ENCODE measurements at regions not wholly inside any gene's neighbourhood (a gene's known extent, or its start where the extent isn't known, plus 50 kb on each side); places are given as distances from the start of the nearest gene placed in this dataset.

GRCh38 chr5:2622866-2623265 is 128.6 kb downstream of the IRX2 start:
- no peak overlapping the region for H4K5ac ChIP-seq (ENCODE audit: insufficient read length, low read depth, low read length)
- H3K79me2 ChIP-seq (ENCODE audit: control insufficient read depth in 1 of 2, insufficient read depth in 2 of 2, low read length in 2 of 2) = no peaks in the 10 kb centered on the region
- H4K20me1 ChIP-seq (replicated peaks in 1 of 2; ENCODE audit: control insufficient read depth in 1 of 2, insufficient read depth in 2 of 2, low read length in 2 of 2) = no peaks in the 10 kb centered on the region
- WGBS, 2 experiments (ENCODE audit: extremely low coverage in 1 of 2, insufficient coverage in 1 of 2, insufficient read length in 1 of 2, insufficient replicate concordance in 2 of 2, low coverage in 1 of 2, low lambda C conversion rate in 2 of 2, missing lambda C conversion rate in 1 of 2) = 91% methylated on average over 5 of the region's 5 CpGs; no CpG with 5 or more reads in 1 of the 2 experiments
- H3K27ac ChIP-seq (ENCODE audit: low read depth, low read length) = no peak overlapping the region
- no peak overlapping the region for H2BK5ac ChIP-seq (ENCODE audit: low read depth, low read length)
- no peak overlapping the region for H2BK120ac ChIP-seq (replicated peaks; ENCODE audit: low read depth, low read length)
- ChIA-PET POLR2A (ENCODE audit: partially characterized antibody) (no interaction called here), CTCF (ENCODE audit: partially characterized antibody) (interaction anchor here (0.6 kb wide), 2 partner anchors 185 to 1017 kb away, joined by 4 read pairs; no protein-coding TSS in a partner anchor)
- no peak overlapping the region for H2AFZ ChIP-seq (ENCODE audit: low read length)
- no peaks in the 10 kb centered on the region for H3K36me3 ChIP-seq (ENCODE audit: control insufficient read depth in 2 of 4, insufficient read depth in 4 of 4, low read length in 3 of 4)
- H3K27me3 ChIP-seq (replicated peaks in 1 of 4; ENCODE audit: control insufficient read depth in 3 of 4, extremely low read depth in 1 of 4, insufficient read depth in 3 of 4, low read length in 3 of 4) = no peaks in the 10 kb centered on the region
- no peak overlapping the region for H3K23ac ChIP-seq (ENCODE audit: insufficient read length)
- H2BK20ac ChIP-seq (ENCODE audit: low read length) = no peak overlapping the region
- no peaks in the 10 kb centered on the region for H3K23me2 ChIP-seq (ENCODE audit: low read depth, low read length)
- H3K4ac ChIP-seq (replicated peaks; ENCODE audit: insufficient read length, low read depth, low read length) = no peak overlapping the region
- TF ChIP-seq JUND (IDR thresholded peaks at IDR 0.05; ENCODE audit: low read length) = no peak
- no peak for TF ChIP-seq SIN3A (conservative IDR thresholded peaks at IDR 0.05 in 1 of 2, IDR thresholded peaks at IDR 0.05 in 1 of 2; ENCODE audit: low read depth in 1 of 2, low read length in 2 of 2)
- TF ChIP-seq SIX5 (IDR thresholded peaks at IDR 0.05; ENCODE audit: low read depth, low read length) = no peak
- no peak for TF ChIP-seq CBX5 (IDR thresholded peaks at IDR 0.05; ENCODE audit: low read depth, low read length)
- no peak for TF ChIP-seq JUN (IDR thresholded peaks at IDR 0.05; ENCODE audit: low read depth, low read length)
- TF ChIP-seq CBX8 (IDR thresholded peaks at IDR 0.05; ENCODE audit: borderline replicate concordance, low read depth, low read length) = no peak
- TF ChIP-seq, protein P1, sequence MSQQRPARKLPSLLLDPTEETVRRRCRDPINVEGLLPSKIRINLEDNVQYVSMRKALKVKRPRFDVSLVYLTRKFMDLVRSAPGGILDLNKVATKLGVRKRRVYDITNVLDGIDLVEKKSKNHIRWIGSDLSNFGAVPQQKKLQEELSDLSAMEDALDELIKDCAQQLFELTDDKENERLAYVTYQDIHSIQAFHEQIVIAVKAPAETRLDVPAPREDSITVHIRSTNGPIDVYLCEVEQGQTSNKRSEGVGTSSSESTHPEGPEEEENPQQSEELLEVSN (IDR thresholded peaks at IDR 0.05) = no peak
- TF ChIP-seq GABPA (IDR thresholded peaks at IDR 0.05; ENCODE audit: borderline replicate concordance, insufficient read depth, low read length) = no peak
- no peak for TF ChIP-seq TBP (IDR thresholded peaks at IDR 0.05; ENCODE audit: low read depth, low read length)
- no peak for TF ChIP-seq MAX (IDR thresholded peaks at IDR 0.05)
- TF ChIP-seq KDM1A (IDR thresholded peaks at IDR 0.05; ENCODE audit: borderline replicate concordance, low read length) = no peak
- TF ChIP-seq PHF8 (conservative IDR thresholded peaks at IDR 0.05; ENCODE audit: low read depth, low read length) = no peak
- no peak for TF ChIP-seq RFX5 (IDR thresholded peaks at IDR 0.05; ENCODE audit: borderline replicate concordance, low read depth, low read length)
- no peak for TF ChIP-seq SUZ12 (IDR thresholded peaks at IDR 0.05; ENCODE audit: low read length)
- H4K8ac ChIP-seq (ENCODE audit: extremely low read depth, insufficient read depth, low read length) = no peak overlapping the region
- H4K91ac ChIP-seq (replicated peaks; ENCODE audit: insufficient read length, low read length) = no peak overlapping the region
- H3K4me3 ChIP-seq (ENCODE audit: extremely low read depth in 1 of 4, insufficient read depth in 2 of 4, low read depth in 3 of 4, low read length in 4 of 4) = no peak overlapping the region
- no peak overlapping the region for H3K4me2 ChIP-seq (ENCODE audit: insufficient read depth in 1 of 2, low read depth in 2 of 2, low read length in 2 of 2)
- H2BK15ac ChIP-seq (ENCODE audit: low read length) = no peak overlapping the region
- DNase-seq (ENCODE audit: low read depth in 1 of 2, low spot score in 2 of 2) (no peak), FAIRE-seq (no peak)
- H2BK12ac ChIP-seq (ENCODE audit: low read depth, low read length) = no peak overlapping the region
- no peak overlapping the region for H3K14ac ChIP-seq (ENCODE audit: insufficient read length)
- H3K9ac ChIP-seq (replicated peaks in 1 of 4; ENCODE audit: extremely low read depth in 1 of 4, low read depth in 3 of 4, low read length in 3 of 4) = no peak overlapping the region
- H3K18ac ChIP-seq (ENCODE audit: extremely low read depth, low read length) = no peak overlapping the region
- no peak overlapping the region for H2AK5ac ChIP-seq (ENCODE audit: low read depth, low read length)
- no peak overlapping the region for H3K56ac ChIP-seq (replicated peaks; ENCODE audit: insufficient read length, low read depth, low read length)
- no peaks in the 10 kb centered on the region; a peak in 1 of 7 replicates for H3K4me1 ChIP-seq (replicated peaks in 1 of 4; ENCODE audit: control insufficient read depth in 3 of 4, insufficient read depth in 4 of 4, low read length in 3 of 4)
- no peaks in the 10 kb centered on the region for H3K79me1 ChIP-seq (ENCODE audit: low read depth, low read length)
- H3K9me3 ChIP-seq (ENCODE audit: insufficient read depth in 2 of 2, low read depth in 1 of 2, low read length in 1 of 2) = no peaks in the 10 kb centered on the region

Data from H1 (cell line).